Common myeloid progenitor, CD34-positive (primary cell): ENCODE measurements at regions not wholly inside any gene's neighbourhood (a gene's known extent, or its start where the extent isn't known, plus 50 kb on each side); places are given as distances from the start of the nearest gene placed in this dataset.

Source experiments
- CTCF ChIA-PET: fragments of 350-600 bp; sonication (Branson Sonifier 250); formaldehyde crosslinking; loops from one replicate; lab custom pipeline; 2021; ENCODE audit warnings: antibody characterized with exemption; lab: Charles Lee
- POLR2A ChIA-PET: fragments of 350-600 bp; sonication (Branson Sonifier 250); formaldehyde crosslinking; loops from one replicate; lab custom pipeline; 2021; ENCODE audit warnings: antibody characterized with exemption; lab: Charles Lee
- DNase-seq, 3 donors: peaks; one replicate each; pipeline versions ENCODE4 v3.0.0 to v3.0.0-alpha.2; 2013
- H3K27ac ChIP-seq, 2 experiments: 1 replicate in 1 of 2; 2 replicates in 1 of 2; pipeline ENCODE4 v1.7.0; 2013; ENCODE audit warnings: inconsistent platforms in 2 of 2, low read length in 2 of 2, mild to moderate bottlenecking in 2 of 2, low read depth in 1 of 2, moderate library complexity in 1 of 2; ENCODE audit not compliant: severe bottlenecking in 2 of 2, insufficient read depth in 1 of 2, poor library complexity in 1 of 2
- H3K27me3 ChIP-seq, 5 experiments: replicated peaks in 2 of 5; 1 replicate in 3 of 5; 2 replicates in 2 of 5; pipeline versions ENCODE4 v1.6.1 to v1.7.0; 2013; ENCODE audit warnings: low read length in 4 of 5, mild to moderate bottlenecking in 2 of 5, moderate library complexity in 2 of 5, inconsistent platforms in 1 of 5; ENCODE audit not compliant: insufficient read depth in 5 of 5, control insufficient read depth in 4 of 5
- H3K36me3 ChIP-seq, 4 experiments: 1 replicate in 2 of 4; 2 replicates in 2 of 4; pipeline versions ENCODE4 v1.6.1 to v1.7.0; 2013; ENCODE audit warnings: low read length in 3 of 4, control low read depth in 1 of 4, mild to moderate bottlenecking in 1 of 4; ENCODE audit not compliant: control insufficient read depth in 4 of 4, insufficient read depth in 4 of 4
- H3K4me1 ChIP-seq, 4 experiments: 1 replicate in 3 of 4; 2 replicates in 1 of 4; pipeline versions ENCODE4 v1.6.1 to v1.7.1; 2013; ENCODE audit warnings: low read length in 3 of 4, mild to moderate bottlenecking in 3 of 4, control low read depth in 1 of 4, inconsistent platforms in 1 of 4, moderate library complexity in 1 of 4; ENCODE audit not compliant: control insufficient read depth in 4 of 4, insufficient read depth in 4 of 4; ENCODE audit errors: control extremely low read depth in 1 of 4
- H3K4me3 ChIP-seq, 7 experiments: 1 replicate in 4 of 7; 2 replicates in 3 of 7; pipeline versions ENCODE4 v1.5.1 to v1.7.0; 2013; ENCODE audit warnings: mild to moderate bottlenecking in 7 of 7, low read length in 6 of 7, moderate library complexity in 6 of 7, inconsistent platforms in 2 of 7, low read depth in 2 of 7, control low read depth in 1 of 7; ENCODE audit not compliant: insufficient read depth in 4 of 7, control insufficient read depth in 1 of 7; ENCODE audit errors: extremely low read depth in 1 of 7
- H3K9me3 ChIP-seq, 5 experiments: 1 replicate in 4 of 5; 2 replicates in 1 of 5; pipeline versions ENCODE4 v1.6.1 to v1.7.1; 2013; ENCODE audit warnings: low read length in 4 of 5, mild to moderate bottlenecking in 2 of 5, inconsistent platforms in 1 of 5, low read depth in 1 of 5, moderate library complexity in 1 of 5; ENCODE audit not compliant: control insufficient read depth in 4 of 5, insufficient read depth in 2 of 5; ENCODE audit errors: control extremely low read depth in 1 of 5
- WGBS: methylation state at CpG from one replicate; pipeline ENCODE4 v1.1.5; 2013; ENCODE audit not compliant: insufficient coverage; 5-methylcytosine and 5-hydroxymethylcytosine counted together

DNA sequence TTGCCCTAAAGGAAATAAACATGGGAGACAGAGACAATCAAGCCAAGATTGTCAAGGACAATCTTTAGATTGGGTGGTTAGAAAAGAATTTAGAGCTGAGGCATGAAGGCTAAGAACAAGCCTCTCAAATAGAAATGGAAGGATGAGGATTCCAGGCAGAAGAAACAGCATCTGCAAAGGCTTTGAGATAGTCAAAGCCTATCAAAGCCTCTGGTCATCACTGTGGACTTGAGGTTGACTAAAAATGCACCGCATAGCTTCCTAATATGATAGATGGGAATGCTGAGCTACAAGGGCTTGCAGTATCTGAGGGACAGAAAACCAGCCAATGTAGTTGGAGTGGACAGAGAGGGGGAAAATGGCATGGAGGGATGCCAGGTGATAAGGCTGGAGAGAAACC, 109.8 kb upstream of the FAM20A start:
- Histone ChIP-seq H3K9me3 (no peaks in the 10 kb centered on the region), H3K27me3 (peaks cover 0 to 1% (median 0%) of the 10 kb centered on the region in 5 experiments), H3K27ac (no peak overlapping the region), H3K4me1 (no peaks in the 10 kb centered on the region), H3K4me3 (no peak overlapping the region), H3K36me3 (no peaks in the 10 kb centered on the region)
- WGBS: 100% methylated on average over 1 of the region's 1 CpG
- ChIA-PET CTCF (no interaction called here), POLR2A (no interaction called here)
- DNase-seq: no peak

DNA sequence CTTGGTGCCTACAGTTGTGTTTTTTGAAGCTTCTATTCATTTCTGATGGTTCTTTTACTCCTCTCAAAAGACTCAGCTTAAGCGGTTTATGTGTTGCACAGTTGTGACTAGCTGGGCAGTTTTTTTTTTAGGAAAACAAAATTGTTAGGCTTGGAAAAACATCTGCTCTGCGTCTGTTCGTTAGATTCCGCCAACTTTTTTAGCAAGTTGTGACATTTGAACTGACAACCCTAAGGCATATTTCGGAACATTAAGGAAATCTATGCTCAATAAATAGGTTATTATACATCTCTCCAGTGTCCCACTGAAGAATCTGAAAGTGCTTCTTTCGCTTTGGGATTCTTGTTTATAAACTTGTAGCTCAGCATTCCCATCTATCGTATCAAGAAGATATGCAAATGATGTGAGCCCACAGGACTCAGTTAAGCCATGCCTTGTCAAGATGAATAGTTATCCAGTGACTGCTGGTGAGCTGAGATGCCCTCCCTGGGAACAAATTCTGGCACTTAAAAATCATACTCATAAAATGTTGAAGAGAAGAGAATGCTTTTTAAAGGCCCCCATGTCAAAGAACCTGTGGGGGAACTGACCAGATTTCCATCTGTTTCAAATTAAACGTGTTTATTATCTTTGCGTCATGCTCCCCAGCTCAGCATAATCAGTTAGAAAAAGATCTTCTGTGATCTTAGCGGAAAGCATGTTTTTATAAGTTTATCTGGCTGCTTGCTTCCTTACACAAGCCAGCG, 109.0 kb upstream of the FAM20A start:
- ChIA-PET CTCF (no interaction called here), POLR2A (no interaction called here)
- Histone ChIP-seq H3K9me3 (no peaks in the 10 kb centered on the region), H3K4me1 (no peaks in the 10 kb centered on the region), H3K27ac (no peak overlapping the region), H3K36me3 (no peaks in the 10 kb centered on the region), H3K27me3 (peaks cover 0 to 1% (median 0%) of the 10 kb centered on the region in 5 experiments), H3K4me3 (no peak overlapping the region)
- no peak for DNase-seq
- 96% methylated on average over 10 of the region's 11 CpGs for WGBS

DNA sequence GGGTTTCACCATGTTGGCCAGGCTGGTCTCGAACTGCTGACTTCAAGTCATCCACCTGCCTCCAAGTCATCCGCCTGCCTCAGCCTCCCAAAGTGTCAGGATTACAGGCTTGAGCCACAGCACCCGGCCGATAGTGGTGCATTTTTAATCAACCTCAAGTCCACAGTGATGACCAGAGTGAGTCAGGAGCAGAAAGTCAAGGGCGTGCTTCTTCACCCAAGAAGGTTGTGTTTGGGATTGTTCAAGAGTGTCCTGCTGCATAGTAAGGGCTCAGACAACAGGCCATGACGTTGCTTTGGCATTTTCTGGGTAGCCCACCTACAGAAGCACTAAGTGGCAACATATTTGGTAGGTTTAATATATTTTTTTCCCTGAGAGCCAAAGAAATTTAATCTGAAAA, 108.3 kb upstream of the FAM20A start:
- CTCF ChIA-PET: interaction anchor here (0.6 kb wide), 1 partner anchor 17 kb away, joined by 3 read pairs; no protein-coding TSS in a partner anchor
- Histone ChIP-seq H3K27ac (no peak overlapping the region), H3K9me3 (no peaks in the 10 kb centered on the region), H3K4me3 (no peak overlapping the region), H3K36me3 (no peaks in the 10 kb centered on the region), H3K27me3 (peaks cover 0 to 1% (median 0%) of the 10 kb centered on the region in 5 experiments), H3K4me1 (no peaks in the 10 kb centered on the region)
- 100% methylated on average over 6 of the region's 6 CpGs for WGBS
- no peak for DNase-seq
- POLR2A ChIA-PET: no interaction called here

DNA sequence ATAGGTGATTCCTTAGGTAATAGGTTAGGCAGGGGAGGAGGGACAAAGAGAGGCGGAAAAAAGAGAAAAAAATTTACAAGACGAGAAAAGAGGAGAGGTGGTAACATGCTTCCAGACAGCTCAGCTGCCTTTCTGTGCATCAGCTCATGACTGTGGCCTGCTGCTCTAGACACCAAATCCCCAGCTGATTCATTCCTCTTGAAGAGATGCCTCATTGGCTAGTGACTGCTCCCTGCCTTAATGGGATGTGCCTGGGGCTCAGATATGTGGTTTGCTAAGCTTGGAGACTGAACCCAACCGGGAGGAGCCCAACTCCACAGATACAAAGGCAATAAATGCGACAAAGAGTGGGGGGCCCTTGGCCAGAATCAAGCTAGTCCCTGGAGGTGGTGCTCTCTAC, 105.9 kb upstream of the FAM20A start:
- Histone ChIP-seq H3K27me3 (peaks cover 0 to 1% (median 0%) of the 10 kb centered on the region in 5 experiments), H3K9me3 (peaks cover 0 to 2% (median 0%) of the 10 kb centered on the region in 5 experiments), H3K36me3 (no peaks in the 10 kb centered on the region), H3K4me3 (no peak overlapping the region), H3K4me1 (no peaks in the 10 kb centered on the region), H3K27ac (no peak overlapping the region)
- POLR2A ChIA-PET: no interaction called here
- WGBS: 98% methylated on average over 4 of the region's 4 CpGs
- no peak for DNase-seq
- CTCF ChIA-PET: interaction anchor here (0.7 kb wide), 1 partner anchor 27 kb away, joined by 3 read pairs; no protein-coding TSS in a partner anchor

DNA sequence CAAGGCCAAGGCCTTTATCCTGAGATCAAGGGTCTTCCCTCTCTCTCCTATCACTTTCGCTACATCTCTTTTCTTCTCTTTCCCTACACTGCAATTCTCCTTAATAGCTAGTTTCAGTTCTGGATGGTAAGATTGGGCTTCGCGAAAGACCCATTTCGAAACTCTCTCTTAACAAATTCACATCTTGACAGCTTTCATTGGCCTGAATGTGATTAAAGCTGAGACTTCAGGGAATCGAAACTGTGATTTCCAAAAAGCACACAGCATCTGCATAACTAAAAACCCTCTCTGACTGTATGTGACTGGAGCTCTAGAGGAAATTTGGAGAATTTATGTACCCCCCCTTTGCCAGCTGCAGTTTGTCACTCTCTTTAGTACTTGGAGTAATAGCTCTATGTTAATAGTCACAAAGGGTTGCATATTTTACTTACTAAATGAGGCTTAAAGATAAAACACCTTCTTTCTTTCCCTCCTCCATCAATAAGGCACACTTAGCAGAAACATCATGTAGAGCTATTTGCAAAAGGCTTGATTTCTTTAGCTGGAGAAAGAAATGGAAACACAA, 105.3 kb upstream of the FAM20A start:
- no peaks in the 10 kb centered on the region for H3K27me3 ChIP-seq
- no peak overlapping the region for H3K27ac ChIP-seq
- ChIA-PET CTCF (interaction anchor here (0.7 kb wide), 1 partner anchor 28 kb away, joined by 3 read pairs; no protein-coding TSS in a partner anchor), POLR2A (interaction anchor here (0.6 kb wide), 2 partner anchors 215 to 640 kb away, joined by 3 to 5 read pairs; no protein-coding TSS in a partner anchor)
- H3K36me3 ChIP-seq: no peaks in the 10 kb centered on the region
- WGBS: 100% methylated on average over 1 of the region's 5 CpGs
- H3K4me1 ChIP-seq: no peaks in the 10 kb centered on the region
- no peak overlapping the region for H3K4me3 ChIP-seq
- no peak for DNase-seq
- peaks cover 0 to 2% (median 0%) of the 10 kb centered on the region in 5 experiments for H3K9me3 ChIP-seq

DNA sequence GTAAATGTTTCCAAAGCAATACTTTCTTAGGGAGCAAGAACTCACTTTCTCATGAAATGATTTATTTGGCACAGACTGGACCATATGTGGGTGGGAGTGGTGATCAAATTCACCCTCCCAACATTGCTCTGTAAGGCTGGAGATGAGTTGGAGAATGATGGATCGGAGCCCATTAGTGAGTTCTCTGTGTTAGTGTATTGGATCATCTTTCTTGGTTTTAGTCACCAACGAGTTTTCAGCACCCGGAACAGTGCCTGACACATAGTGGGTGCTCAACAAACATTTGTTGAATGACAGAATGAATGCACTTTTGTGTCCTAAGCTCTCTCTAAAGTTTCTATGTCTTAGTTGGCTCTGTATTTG, 104.5 kb upstream of the FAM20A start:
- Histone ChIP-seq H3K27ac (no peak overlapping the region), H3K4me1 (no peaks in the 10 kb centered on the region), H3K9me3 (peaks cover 0 to 2% (median 0%) of the 10 kb centered on the region in 5 experiments), H3K4me3 (no peak overlapping the region), H3K36me3 (no peaks in the 10 kb centered on the region), H3K27me3 (no peaks in the 10 kb centered on the region)
- POLR2A ChIA-PET: interaction anchor here (0.6 kb wide), 1 partner anchor 215 kb away, joined by 5 read pairs; no protein-coding TSS in a partner anchor
- DNase-seq: no peak
- whole genome bisulfite sequencing: no CpG with 5 or more reads among the region's 3 CpGs
- CTCF ChIA-PET: no interaction called here
